Glomerular visceral epithelial cell (primary cell): ENCODE measurements at regions not wholly inside any gene's neighbourhood (a gene's known extent, or its start where the extent isn't known, plus 50 kb on each side); places are given as distances from the start of the nearest gene placed in this dataset.
"Not testable (repeated sequence)": the region's sequence is repeated elsewhere in the genome, so short reads cannot be mapped to it uniquely, and the experiment has no call there.

Experiments used
- DNase-seq: peaks from one replicate; pipeline ENCODE4 v3.0.0-alpha.2; 2016; ENCODE audit errors: extremely low spot score

DNA sequence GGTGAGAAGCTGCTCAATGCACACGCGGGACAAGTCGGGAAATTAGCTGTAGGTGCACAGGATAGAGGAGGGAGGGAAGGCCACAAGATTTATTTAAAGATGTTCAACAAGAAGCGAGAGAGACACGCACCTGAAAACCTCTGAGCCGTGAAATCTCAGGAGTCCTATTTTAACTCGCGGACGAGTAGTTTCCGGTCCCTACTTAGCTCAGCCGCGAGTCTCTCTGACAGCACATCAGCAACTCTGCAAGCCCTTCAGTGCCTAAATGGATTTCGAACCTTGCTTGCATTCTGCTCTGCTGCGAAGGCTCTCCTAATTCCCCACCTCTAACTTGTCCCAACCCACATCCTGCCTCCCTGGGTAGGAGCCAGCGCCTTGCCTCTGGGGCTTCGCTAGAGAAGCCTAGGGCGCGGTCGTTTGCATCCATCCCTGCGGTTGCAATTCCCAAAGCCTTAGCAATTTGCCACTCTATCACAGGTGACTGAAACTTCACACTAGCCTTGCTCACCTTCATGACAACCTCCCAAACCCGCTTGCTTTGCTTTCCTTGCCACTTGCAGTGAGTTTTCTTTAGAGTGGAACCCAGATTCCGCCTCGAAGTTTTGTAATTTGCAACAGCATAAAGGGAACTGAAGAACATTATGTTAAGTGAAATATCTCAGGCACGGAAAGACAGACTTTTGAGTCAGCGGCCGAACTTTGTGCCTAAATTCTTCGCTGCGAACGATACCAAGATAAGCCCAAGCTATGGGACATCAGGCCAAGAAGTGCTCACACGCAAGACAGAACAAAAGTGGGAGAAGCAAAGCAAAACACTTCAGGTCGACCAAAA, 202.8 kb downstream of the KDM5D start:
- peak; percentile 5 for DNase-seq

DNA sequence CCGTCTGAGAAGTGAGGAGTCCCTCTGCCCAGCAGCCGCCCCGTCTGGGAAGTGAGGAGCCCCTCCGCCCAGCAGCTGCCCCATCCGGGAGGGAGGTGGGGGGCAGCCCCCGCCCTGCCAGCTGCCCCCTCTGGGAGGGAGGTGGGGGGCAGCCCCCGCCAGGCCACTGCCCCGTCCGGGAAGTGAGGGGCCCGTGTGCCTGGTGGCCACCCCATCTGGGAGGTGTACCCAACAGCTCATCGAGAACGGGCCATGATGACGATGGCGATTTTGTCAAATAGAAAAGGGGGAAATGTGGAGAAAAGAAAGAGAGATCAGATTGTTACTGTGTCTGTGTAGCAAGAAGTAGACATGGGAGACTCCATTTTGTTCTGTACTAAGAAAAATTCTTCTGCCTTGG, 208.8 kb downstream of the KDM5D start:
- DNase-seq = not testable (repeated sequence)

DNA sequence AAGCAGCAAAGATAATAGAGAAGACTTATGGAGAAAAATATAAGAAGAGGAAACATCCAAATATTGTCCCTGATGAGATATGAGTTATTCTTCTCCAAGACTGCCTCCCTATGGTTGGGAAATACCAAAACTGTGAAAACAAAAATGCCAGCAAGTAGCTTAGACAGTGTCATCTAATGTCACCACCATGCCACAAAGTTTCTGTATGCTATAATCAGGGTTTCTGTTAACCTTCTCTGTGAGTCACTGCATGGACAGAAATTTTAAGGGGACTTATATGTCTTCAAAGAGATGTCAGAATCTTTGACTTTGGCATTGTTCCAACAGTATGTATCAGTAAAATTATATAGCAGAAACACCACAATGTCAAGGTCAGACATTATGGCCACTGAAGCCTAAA, 222.6 kb downstream of the KDM5D start:
- DNase-seq = no peak

DNA sequence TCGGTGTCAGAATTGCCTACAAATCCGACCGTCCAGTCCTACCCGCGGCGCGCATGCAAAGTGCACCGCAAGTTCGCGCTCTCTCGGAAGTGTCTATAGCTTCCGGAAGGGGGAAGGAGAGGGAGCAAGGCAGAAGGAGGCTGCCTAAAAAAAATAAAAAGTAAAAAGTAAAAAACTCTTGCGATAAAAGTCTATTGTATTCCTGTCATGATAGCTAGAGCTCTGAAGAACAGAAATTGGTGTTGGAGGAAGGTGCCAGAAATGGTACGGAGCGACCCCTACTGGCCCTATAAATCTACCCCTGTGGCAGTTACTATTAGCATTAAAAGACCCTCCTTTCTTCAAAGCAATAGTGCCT, 241.5 kb downstream of the KDM5D start:
- DNase-seq = no peak

DNA sequence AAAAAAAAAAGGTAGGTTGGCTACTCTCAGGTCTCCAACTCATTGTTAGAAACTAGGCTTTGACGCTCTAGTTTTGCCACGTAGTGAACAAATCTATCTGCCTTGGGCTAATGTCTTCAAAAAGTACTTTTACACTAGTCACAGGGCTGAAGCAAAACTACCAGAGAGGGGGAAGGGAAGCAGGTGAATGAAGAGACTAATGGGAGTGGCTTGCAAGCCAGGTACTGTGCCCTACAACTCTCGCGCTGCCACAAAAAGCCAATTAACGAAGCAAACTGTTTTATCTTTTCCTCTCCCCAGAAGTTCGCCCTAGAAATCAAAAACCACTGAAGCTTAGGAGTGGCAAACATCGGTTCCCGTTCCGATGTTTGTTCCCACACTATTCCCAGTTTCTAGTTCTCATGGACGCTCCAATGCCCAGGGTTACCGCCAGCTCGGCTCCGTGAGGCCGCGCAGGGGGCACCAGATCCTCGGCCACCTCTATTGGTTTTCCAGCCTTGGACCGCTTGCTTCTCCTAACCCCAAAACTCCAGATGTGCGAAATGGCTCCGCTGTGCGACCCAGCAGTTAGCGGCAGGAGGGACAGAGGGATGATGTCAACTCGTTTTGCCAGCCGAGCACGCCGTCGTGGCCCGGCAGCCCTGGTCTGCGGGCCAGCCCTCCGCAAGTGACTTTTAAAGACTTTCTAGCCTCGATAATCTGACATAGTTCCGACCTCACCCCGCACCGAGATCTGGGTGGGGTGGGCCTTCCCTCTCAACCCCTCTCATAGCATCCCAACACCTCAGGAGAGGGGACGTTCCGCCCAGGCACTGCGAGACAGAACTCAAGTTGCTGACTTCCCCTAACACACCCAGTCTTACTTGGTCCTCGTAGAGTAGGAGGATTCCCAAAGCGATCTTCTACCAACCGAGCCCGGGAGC, 242.1 kb downstream of the KDM5D start:
- no peak for DNase-seq

DNA sequence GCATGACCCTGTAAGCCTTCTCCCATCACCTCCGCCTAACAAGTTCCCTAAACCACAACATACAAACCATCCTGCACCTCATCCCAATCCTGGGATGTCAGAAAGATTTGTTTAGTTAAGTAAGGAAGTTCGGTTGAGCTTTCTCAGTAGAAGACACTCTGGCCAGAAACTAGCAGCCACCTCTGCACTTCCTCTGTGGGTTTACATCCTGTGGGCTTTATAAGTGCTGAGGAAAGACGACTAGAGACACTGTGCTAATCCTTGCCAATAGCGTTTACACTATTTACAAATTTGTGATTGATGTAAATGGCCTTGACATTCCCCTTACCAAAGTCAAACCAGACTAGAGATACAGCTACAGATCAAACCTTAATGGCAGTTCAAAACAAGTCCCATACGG, 246.0 kb downstream of the KDM5D start:
- DNase-seq = no peak

DNA sequence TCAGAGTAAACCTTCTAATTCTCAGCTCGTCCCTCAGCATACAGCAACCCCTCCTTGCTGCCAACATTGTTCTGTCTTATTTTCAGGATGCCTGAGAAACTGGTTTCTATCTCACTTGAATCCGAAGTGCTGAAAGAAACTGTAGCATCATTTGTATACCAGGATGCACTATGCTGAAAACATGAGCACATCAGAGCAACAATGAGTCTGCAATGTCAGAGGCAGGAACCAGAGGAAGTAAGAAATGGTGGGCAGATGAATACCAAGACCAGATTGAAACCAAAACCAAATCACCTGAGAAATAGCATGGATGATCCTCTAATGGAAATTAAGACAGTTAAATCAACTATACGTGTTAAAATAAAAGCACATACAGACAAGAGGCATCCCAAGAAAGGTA, 257.0 kb downstream of the KDM5D start:
- no peak for DNase-seq

DNA sequence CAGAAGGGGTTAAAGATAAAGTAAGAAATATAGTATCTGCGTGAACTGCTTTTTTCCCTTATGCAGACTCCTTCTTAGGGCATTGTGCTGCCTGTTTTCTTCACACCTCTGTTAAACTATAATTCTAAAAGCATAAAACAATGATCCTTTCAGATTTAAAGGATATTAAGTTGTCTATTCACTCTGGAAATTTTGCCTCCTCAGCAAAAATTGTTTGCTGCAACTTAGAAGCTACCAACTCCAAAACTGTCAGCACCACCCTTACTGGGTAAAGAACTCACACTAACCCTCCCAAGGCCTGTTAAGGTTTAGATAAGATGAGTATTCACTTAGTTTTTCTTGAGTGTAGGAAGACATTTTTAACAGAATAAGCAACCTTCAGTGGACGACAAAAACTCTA, 259.5 kb downstream of the KDM5D start:
- no peak for DNase-seq

DNA sequence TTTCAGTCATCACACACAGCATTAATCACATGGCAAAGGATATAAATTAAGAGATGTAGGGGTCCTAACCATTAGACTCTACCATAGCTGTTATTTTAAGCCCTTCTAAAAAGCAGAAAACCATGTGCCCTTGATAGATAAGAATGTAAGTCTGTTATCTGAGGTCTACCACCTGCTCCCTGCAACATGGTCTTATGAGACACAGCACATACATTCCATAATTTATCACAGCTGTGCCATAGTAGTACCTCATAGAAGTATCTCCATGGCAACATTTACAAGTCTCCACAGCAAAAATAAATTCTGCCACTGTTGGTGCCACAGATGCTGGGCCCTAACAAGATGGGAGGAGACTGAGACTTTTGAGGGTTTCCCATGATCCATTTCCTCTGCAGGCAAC, 265.4 kb downstream of the KDM5D start:
- DNase-seq = no peak

DNA sequence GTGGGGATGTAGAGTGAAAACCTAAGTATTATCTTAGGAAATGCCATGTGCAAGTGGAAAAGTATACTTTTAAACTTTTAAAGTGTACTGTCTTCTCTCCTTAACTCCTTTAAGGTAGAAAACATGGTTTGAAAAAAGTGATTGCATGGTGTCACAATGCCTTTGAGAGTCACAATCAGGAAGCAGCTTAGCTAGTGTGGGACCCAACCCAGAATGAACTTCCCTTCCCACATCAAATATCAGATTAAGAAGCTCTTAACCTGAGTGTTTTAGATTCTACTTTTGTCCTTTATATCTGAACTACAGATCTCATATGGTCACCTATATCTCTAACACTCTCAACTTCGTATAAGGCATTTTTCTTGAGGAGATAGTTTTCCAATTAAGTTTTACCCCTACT, 266.6 kb downstream of the KDM5D start:
- DNase-seq = no peak

DNA sequence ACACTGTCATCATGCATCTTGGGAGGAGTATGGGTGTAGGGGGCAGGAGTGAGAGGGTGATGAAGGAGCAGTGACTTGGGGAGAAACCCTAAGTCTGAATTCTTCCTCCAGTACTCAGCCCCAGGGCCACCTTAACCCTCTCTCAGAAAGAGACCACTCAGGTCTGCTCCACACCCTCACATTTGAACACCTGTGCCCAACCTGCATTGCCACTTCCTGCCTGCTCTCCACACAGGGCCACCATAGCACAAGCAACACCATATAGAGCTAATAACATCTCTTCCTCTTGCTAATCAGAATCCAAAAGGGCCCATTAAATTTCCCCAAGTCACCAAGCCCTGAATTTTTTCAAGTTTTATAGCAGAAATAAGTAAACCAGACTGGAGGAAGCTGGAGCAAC, 278.7 kb downstream of the KDM5D start:
- no peak for DNase-seq

DNA sequence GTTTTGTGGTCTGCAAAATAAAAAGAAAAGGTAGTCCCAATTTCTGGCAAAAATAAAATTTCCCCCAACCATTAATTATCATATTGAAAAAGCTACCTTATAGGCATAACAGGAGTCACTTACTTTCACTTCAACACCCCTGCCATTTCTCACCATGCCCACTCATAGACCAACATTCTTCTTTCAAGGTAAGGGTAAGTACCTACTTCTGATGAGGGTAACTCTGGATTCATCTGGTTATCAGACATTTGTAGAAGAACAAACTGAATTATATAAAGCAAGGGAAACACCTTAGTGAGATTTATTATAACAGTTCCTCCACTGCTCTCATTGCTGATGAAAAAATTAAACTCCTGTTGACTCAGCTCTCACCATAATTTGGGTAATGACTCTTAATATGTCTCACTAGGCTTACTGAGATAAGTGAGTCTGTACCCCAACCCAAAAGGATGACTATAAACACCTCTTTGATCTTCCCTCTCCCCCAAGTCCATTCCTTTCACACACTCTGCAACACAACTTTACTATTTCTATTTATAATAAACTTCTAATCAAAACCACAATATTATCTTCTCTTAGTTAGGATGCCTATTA, 287.6 kb downstream of the KDM5D start:
- DNase-seq = no peak

DNA sequence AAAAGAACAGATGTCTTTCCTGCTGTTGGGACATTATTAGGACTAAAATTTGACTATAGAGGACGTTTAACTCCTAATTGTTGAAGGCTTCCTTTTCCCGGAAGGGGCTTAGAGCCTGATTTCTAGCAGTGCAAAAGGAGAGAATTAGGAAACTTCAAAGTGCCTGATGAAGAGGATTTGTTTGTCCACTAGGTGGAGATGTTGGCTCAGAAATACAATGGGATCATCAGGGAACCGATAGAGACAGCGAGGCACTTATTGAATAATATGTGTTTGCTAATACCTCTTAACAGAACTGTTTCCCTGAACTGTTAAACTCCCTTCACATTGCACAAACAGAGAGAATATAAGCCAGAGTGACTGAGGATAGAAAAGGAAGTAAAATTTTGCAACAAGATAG, 311.5 kb downstream of the KDM5D start:
- peak; percentile 42 for DNase-seq

DNA sequence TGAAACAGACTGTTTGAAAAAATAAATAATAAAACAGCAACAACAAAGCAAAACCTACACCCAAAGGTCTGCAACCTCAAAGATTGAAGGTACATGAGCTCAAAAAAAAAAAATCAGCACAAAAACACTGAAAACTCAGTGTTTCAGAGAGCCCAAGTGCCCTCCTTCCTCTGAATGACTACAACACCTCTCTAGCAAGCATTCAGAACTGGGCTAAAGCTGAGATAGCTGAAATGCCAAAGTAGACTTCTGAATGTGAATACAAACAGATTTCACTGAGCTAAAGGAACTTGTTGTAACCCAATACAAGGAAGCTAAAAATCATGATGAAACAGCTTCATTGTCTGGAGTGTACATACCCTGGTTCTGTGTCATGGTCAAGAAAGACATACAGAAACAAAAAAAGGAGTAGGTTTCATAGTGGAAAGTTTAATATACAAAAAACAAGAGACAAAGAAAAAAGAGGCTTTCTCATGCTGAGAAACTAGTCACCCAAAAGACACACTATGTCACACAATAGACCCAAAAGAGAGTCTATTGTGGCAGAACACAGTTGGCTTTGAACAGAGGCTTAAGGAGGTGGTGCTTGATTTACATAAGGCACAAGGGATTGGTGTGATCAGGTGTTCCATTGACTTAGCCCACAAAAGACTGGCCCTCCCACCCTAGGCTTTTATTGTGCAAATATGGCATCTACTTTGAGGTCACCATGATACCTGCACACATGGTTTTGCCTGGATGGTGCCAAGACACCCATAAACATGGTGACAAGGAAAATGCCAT, 316.6 kb downstream of the KDM5D start:
- DNase-seq = no peak

DNA sequence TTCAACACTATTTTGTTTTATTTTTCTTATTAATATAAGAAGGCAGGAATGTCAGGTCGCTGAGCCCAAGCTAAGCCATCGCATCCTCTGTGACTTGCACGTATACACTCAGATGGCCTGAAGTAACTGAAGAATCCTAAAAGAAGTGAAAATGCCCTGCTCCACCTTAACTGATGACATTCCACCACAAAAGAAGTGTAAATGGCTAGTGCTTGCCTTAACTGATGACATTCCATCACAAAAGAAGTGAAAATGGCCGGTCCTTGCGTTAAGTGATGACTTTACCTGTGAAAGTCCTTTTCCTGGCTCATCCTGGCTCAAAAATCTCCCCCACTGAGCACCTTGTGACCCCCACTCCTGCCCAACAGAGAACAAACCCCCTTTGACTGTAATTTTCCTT, 317.3 kb downstream of the KDM5D start:
- not testable (repeated sequence) for DNase-seq

DNA sequence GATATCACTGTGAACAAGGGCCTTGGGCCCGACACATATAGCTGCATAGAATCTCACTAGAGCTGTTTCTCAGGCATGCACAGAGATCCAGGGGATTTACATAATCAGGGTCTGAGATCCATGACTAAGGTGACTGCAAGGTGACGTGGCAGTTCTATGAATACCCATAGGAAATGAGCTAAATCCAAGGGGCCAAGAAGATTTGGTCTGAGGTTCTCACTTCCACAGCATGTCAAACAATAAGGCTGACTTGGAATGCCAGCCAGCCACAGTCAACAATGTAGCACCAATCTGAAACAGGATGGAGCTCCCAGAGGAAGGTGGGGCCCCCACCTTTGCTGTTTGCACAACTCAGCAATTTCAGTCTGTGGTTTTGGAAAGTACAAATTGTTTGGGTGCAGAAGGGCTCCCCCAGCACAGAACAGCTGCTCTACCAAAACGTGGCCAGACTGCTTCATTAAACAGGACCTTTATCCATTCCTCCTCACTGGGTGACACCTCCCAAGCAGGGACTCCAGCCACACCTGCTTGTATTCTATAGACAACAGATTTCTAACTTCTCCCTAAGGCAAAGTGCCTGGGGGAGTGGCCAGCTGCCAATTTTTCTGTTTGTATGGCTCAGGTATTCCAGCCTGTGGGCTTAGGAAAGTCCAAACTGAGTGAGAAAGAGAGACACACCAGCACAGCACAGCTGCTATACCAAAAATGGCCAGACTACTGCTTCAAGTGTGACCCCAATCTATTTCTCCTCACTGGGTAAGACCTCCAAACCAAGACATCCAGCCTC, 333.4 kb downstream of the KDM5D start:
- DNase-seq = peak; percentile 52

DNA sequence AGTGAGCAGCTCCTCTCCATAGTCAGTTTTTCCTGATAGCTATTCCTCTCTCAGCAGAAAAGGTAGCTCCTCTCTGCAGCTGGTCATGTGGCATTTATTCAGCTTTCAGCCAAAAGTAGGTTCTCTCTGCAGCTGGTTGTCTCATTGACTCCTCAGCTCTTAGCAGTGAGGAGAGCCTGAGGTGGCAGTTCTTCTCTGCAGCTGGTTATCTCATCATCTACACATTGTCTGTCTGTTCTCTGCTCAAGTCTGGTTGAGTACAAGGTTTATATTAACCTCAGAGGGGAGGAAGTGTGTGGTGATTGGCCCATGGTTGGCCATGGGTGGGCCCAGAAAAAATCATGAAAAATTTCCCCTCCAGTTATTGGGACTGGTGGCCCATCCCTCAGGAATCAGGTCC, 338.3 kb downstream of the KDM5D start:
- no peak for DNase-seq

DNA sequence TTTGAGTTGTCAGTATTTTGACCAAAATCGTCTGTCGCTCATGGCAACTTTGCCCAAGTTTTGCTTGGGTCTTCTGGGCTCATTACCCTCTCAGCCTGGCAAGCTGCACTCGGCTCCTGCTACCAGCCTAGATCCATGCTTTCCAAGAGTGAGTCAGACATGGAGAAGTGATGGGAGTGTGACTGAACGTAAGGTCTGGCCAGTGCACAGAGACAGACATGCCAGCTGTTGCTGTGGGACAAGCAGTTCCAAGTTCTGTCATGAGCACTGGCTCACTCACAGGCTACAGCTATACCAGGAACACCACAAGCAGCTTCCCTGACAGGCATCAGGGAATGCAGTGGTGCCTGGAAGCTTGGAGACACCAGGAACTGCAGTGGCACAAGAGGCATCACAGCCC, 338.9 kb downstream of the KDM5D start:
- DNase-seq = no peak

DNA sequence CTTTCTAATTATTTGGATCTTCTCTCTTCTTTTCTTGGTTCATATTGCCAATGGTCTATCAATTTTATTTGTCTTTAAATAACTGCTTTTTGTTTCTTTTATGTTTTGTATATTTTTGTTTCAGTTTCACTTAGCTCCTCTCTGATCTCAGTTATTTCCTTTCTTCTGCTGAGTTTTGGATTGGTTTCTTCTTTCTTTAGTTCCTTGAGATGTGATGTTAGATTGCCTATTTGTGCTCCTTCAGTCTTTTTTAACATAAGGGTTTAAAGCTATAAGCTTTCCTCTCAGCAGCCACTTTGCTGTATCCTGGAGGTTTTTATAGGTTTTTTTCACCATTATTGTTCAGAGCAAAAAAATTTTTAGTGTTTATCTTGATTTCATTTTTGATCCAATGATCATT, 351.6 kb downstream of the KDM5D start:
- no peak for DNase-seq

DNA sequence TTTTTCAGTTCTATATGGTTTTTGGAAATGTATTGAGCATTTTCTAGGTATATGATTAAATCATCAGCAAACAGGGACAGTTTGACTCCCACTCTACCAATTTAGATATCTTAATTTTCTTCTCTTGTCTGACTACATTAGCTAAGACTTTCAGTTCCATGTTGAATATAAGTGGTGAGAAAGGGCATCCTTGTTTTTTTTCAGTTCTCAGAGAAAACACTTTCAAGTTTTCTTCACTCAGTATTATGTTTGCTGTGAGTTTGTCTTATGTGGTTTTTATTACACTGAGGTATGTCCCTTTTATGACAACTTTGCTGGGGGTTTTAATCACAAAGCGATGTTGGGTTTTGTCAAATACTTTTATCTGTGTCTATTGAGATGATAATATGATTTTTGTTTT, 352.6 kb downstream of the KDM5D start:
- DNase-seq = no peak

DNA sequence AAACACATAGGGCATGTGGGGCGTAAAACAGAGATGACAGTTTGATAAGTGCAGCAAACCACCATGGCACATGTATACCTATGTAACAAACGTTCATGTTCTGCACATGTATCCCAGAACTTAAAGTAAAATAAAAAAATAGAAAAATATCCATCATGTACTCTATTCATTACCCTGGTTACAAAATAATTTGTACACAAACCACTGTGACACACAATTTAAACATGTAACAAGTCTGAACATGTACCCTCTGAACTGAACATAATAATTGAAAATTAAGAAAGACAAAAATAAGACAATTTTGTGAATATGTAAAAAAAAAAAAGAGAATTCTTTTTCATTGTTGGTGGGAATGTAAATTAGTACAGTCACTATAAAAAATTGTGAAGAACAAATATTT, 379.2 kb downstream of the KDM5D start:
- DNase-seq = no peak
